ENCODE measurements at regions not wholly inside any gene's neighbourhood (a gene's known extent, or its start where the extent isn't known, plus 50 kb on each side); places are given as distances from the start of the nearest gene placed in this dataset.

DNA sequence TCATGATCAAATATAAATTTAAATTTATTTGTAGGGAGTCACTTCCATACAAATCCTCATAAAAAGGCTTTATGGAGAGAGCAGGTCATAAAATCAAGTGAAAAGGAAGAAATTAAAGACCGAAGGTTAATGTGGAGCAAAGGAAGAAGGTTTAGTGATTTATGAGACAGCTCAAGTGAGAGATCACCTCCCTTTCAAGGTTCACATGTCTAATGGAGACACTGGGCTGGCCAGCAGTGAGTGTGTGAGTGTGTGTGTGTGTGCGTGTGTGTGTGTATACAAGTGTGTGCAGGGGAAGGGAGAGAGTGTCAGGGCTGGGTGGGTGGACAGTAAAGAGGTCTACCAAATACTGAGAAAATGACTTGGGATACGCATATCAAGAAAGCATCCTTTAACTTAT is 251.2 kb downstream of the FAT3 start:
- Histone ChIP-seq H4K91ac (ENCODE audit: insufficient read length, low read depth, low read length) (no peak overlapping the region), H3K27ac (ENCODE audit: insufficient read length, low read depth, low read length) (no peak overlapping the region), H3K4me1 (ENCODE audit: insufficient read depth, low read length) (no peaks in the 10 kb centered on the region), H3K4me2 (ENCODE audit: insufficient read depth, insufficient read length, low read length) (no peak overlapping the region), H3K4ac (ENCODE audit: low read depth, low read length) (no peak overlapping the region), H2BK20ac (ENCODE audit: low read depth, low read length, poor library complexity, severe bottlenecking) (no peak overlapping the region), H3K9ac (ENCODE audit: extremely low read depth, insufficient read length, low read length) (no peak overlapping the region), H2AK5ac (ENCODE audit: insufficient read length, low read length) (no peak overlapping the region), H2BK5ac (ENCODE audit: insufficient read length, low read length) (no peak overlapping the region), H3K18ac (ENCODE audit: insufficient read length, low read depth, low read length) (no peak overlapping the region), H2BK15ac (ENCODE audit: low read depth, low read length) (no peak overlapping the region), H4K20me1 (ENCODE audit: control insufficient read depth, insufficient read depth, insufficient read length) (no peaks in the 10 kb centered on the region), H2BK12ac (ENCODE audit: insufficient read length, low read depth, low read length) (no peak overlapping the region), H3K23me2 (ENCODE audit: insufficient read length, low read depth, low read length, poor library complexity, severe bottlenecking) (no peaks in the 10 kb centered on the region), H3K79me2 (ENCODE audit: insufficient read depth, low read length) (no peaks in the 10 kb centered on the region), H3T11ph (ENCODE audit: low read length) (no peak overlapping the region), H3K56ac (ENCODE audit: insufficient read length, low read depth, low read length) (no peak overlapping the region), H3K14ac (ENCODE audit: insufficient read depth, low read length) (no peak overlapping the region), H3K79me1 (ENCODE audit: insufficient read depth, low read depth, low read length, poor library complexity, severe bottlenecking) (no peaks in the 10 kb centered on the region), H2BK120ac (ENCODE audit: low read depth, low read length, poor library complexity, severe bottlenecking) (no peak overlapping the region), H3K23ac (ENCODE audit: insufficient read length, low read depth, low read length) (no peak overlapping the region), H3K27me3 (ENCODE audit: insufficient read depth, low read length) (no peaks in the 10 kb centered on the region), H4K8ac (replicated peaks; ENCODE audit: insufficient read length, low read depth, low read length) (no peak overlapping the region), H2AFZ (ENCODE audit: low read length) (no peak overlapping the region), H4K5ac (ENCODE audit: insufficient read length, low read depth, low read length) (no peak overlapping the region), H3K9me3 (ENCODE audit: control insufficient read depth, low read depth, low read length) (no peaks in the 10 kb centered on the region)
- no peak for TF ChIP-seq CTCF (conservative IDR thresholded peaks at IDR 0.05)
- Mint-ChIP-seq H3K4me3 (no peak overlapping the region), H3K27ac (no peak overlapping the region; a peak in 2 of 7 replicates), H3K9me3 (no peaks in the 10 kb centered on the region), H3K4me1 (peaks cover 11% of the 10 kb centered on the region in 2 experiments), H3K27me3 (ENCODE audit: low read depth) (no peaks in the 10 kb centered on the region), H3K36me3 (ENCODE audit: insufficient read depth in 1 of 3, low read depth in 3 of 3) (no peaks in the 10 kb centered on the region)
- no CpG with 5 or more reads among the region's 3 CpGs for WGBS (ENCODE audit: extremely low coverage, insufficient read length, low lambda C conversion rate)
- no peak for DNase-seq
